ENCODE measurements at regions not wholly inside any gene's neighbourhood (a gene's known extent, or its start where the extent isn't known, plus 50 kb on each side); places are given as distances from the start of the nearest gene placed in this dataset.

DNA sequence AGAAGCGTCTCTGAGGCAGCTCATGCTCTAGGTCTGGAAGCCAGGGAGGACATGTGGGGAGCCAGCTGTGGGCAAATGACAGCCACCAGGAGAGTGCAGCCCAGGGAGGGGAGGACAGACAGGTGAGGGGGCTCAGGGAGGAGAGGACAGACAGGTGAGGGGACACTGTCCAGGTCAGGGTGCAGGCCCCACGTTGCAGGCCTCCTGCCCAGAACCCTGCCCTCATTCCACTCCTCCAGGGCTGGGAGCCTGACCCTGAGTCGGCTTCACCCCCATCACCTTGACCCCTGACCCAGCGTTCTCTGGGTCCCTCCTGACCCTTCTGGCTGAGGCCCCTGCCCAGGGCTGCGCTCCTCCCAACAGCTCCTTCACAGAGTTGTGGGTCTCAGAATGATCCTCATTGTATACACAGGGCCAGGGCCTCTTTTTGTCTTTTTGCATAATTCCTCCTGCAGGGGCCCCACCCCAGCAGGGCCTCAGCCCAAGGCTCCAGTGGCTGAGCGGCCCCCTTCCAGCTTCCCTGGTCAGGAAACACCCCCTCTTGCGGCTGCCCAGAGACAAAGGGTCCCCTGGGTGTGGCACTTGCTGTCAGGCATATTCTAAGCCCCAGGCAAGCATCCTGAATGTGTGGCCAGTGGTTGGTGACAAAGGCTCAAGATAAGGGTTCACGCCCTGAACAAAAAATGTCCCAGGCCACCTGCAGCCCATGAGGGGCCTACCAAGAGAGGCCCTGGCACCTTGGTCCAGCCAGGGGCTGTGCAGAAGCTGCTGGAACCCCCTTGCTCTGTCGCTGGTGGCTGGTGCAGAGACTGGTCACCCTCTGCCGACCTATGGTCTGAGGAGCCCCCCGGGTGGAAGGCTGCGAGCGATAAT lies 853.0 kb downstream of the BRD1 start:
- H3K4me1 ChIP-seq (ENCODE audit: control insufficient read depth in 1 of 2, low read depth in 2 of 2): no peaks in the 10 kb centered on the region
- no peak overlapping the region for H3K27ac ChIP-seq
- TF ChIP-seq, protein P1, sequence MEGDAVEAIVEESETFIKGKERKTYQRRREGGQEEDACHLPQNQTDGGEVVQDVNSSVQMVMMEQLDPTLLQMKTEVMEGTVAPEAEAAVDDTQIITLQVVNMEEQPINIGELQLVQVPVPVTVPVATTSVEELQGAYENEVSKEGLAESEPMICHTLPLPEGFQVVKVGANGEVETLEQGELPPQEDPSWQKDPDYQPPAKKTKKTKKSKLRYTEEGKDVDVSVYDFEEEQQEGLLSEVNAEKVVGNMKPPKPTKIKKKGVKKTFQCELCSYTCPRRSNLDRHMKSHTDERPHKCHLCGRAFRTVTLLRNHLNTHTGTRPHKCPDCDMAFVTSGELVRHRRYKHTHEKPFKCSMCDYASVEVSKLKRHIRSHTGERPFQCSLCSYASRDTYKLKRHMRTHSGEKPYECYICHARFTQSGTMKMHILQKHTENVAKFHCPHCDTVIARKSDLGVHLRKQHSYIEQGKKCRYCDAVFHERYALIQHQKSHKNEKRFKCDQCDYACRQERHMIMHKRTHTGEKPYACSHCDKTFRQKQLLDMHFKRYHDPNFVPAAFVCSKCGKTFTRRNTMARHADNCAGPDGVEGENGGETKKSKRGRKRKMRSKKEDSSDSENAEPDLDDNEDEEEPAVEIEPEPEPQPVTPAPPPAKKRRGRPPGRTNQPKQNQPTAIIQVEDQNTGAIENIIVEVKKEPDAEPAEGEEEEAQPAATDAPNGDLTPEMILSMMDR (IDR thresholded peaks at IDR 0.05): no peak
- DNase-seq (ENCODE audit: low spot score) (no peak), ATAC-seq (ENCODE audit: insufficient number of reproducible peaks, low FRiP score, low read depth) (no peak)
- H3K36me3 ChIP-seq: no peaks in the 10 kb centered on the region
- H3K27me3 ChIP-seq (replicated peaks; ENCODE audit: insufficient read depth): no peaks in the 10 kb centered on the region
- no peak overlapping the region for H3K4me3 ChIP-seq
- no peaks in the 10 kb centered on the region for H3K9me3 ChIP-seq

DNA sequence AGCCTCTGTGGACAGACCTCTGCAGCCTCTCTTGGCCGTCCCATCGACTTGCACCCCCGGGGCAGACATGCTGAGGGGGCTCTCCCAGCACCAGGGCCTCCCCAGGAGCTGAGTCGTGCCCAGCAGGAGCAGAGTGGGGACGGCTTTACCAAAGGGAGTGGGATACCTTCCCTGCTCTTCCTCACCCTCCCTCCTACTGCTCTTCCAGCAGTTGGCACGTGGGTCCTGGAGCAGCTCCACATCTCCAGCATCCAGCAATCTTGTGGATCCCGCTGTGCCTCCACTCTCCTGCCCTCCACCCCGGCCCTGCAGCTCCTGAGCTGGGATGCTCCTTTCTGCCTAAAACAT lies 854.0 kb downstream of the BRD1 start:
- Histone ChIP-seq H3K4me1 (ENCODE audit: control insufficient read depth in 1 of 2, low read depth in 2 of 2) (no peaks in the 10 kb centered on the region), H3K27ac (no peak overlapping the region), H3K27me3 (replicated peaks; ENCODE audit: insufficient read depth) (no peaks in the 10 kb centered on the region), H3K9me3 (no peaks in the 10 kb centered on the region), H3K36me3 (no peaks in the 10 kb centered on the region), H3K4me3 (no peak overlapping the region)
- no peak for ATAC-seq (ENCODE audit: insufficient number of reproducible peaks, low FRiP score, low read depth)
- TF ChIP-seq, protein P1 (IDR thresholded peaks at IDR 0.05): no peak
- no peak for DNase-seq (ENCODE audit: low spot score)

DNA sequence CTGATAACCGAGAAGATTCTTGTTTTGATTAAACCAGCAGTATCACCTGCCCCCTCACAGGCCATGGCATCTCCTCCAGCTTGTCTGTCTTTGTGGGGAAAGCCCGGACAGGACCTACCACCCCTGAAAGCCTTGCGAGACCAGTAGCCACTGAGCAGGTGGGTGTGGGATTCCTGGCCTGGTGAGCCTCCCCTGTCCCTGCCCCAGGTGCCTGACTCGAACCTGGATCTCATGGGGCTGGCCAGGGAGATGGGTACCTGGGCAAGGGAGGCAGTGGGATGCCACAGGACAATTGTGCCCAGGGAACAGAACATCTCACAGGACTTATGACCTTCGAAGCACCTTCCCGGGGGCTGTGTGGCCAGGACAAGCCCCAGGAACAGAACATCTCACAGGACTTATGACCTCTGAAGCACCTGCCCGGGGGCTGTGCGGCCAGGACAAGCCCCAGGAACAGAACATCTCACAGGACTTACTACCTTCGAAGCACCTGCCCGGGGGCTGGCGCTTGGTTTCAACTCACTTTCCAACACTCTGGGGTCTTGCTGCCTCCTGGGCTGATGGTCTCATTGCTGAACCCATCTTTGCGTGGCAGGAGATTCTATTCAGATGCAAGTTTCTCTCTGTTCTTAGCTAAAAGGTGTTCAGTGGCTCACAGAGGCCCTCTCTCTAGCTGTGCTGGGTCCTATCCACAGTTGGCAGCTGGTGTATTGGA lies 854.5 kb downstream of the BRD1 start:
- Histone ChIP-seq H3K4me1 (ENCODE audit: control insufficient read depth in 1 of 2, low read depth in 2 of 2) (no peaks in the 10 kb centered on the region), H3K9me3 (no peaks in the 10 kb centered on the region), H3K4me3 (no peak overlapping the region), H3K27me3 (replicated peaks; ENCODE audit: insufficient read depth) (no peaks in the 10 kb centered on the region), H3K27ac (no peak overlapping the region), H3K36me3 (no peaks in the 10 kb centered on the region)
- ATAC-seq (ENCODE audit: insufficient number of reproducible peaks, low FRiP score, low read depth): no peak
- TF ChIP-seq, protein P1 (IDR thresholded peaks at IDR 0.05): no peak
- no peak for DNase-seq (ENCODE audit: low spot score)

DNA sequence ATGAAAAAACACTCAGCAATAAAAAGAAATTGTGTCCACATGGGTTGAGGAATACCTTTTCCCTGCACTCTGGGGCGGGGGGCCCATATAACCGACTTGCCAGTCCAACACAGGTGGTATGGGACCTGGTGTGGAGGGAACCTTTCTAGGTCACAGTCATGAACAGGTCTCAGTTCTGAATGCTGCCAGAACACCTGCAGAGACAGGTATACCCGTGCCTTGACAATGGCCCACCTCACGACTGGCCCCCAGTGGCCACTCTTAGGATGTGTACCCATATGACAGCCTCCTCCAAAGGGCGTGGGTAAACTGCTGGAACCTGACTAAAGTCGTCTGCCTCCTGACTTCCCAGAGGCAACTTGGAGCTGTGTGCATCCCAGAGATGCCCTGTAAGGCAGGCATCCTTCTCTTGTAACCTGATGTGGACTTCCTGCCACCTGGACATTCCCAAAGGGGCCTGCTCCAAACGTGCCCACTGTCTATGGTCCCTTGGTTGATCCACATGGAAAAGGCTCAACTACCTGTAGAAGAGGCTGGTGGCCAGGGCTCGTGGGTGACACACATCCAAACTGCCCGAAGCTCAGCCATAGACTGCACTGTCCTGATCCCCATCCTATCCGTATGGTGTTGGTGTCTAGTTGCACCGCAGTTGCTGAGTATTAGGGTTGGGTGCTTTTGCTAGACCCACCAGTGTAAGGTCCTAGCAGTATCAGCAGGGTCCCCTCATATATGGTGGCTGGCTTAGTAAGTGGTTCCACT lies 859.3 kb downstream of the BRD1 start:
- H3K27ac ChIP-seq: no peak overlapping the region
- no peak overlapping the region for H3K4me3 ChIP-seq
- no peaks in the 10 kb centered on the region for H3K27me3 ChIP-seq (replicated peaks; ENCODE audit: insufficient read depth)
- no peaks in the 10 kb centered on the region for H3K9me3 ChIP-seq
- DNase-seq (ENCODE audit: low spot score): no peak
- H3K4me1 ChIP-seq (ENCODE audit: control insufficient read depth in 1 of 2, low read depth in 2 of 2): no peaks in the 10 kb centered on the region
- TF ChIP-seq, protein P1 (IDR thresholded peaks at IDR 0.05): no peak
- no peak for ATAC-seq (ENCODE audit: insufficient number of reproducible peaks, low FRiP score, low read depth)
- no peaks in the 10 kb centered on the region for H3K36me3 ChIP-seq

DNA sequence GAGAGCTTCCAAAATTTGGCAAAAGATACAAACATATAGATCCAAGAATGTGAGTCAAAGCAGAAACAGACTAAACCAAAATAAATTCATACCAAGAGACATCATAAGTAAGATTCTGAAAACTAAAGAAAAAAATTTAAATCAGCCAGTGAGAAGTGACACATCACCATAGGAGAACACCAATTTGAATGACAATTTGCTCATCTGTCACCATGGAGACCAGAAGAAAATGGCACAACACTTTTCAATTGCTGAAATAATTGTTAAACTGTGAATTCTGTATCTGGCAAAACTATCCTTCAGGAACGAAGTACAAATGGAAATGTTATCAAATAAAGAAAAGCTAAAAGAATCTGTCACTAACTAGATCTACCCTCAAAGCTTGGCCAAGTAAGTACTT lies 864.3 kb downstream of the BRD1 start:
- Histone ChIP-seq H3K27ac (no peak overlapping the region), H3K4me3 (no peak overlapping the region), H3K4me1 (ENCODE audit: control insufficient read depth in 1 of 2, low read depth in 2 of 2) (no peaks in the 10 kb centered on the region), H3K9me3 (no peaks in the 10 kb centered on the region), H3K27me3 (replicated peaks; ENCODE audit: insufficient read depth) (no peaks in the 10 kb centered on the region), H3K36me3 (no peaks in the 10 kb centered on the region)
- TF ChIP-seq, protein P1 (IDR thresholded peaks at IDR 0.05): no peak
- ATAC-seq (ENCODE audit: insufficient number of reproducible peaks, low FRiP score, low read depth): no peak
- DNase-seq (ENCODE audit: low spot score): no peak
